GM18951 (cell line): ENCODE measurements at regions not wholly inside any gene's neighbourhood (a gene's known extent, or its start where the extent isn't known, plus 50 kb on each side); places are given as distances from the start of the nearest gene placed in this dataset.
"Not testable (repeated sequence)": the region's sequence is repeated elsewhere in the genome, so short reads cannot be mapped to it uniquely, and the experiment has no call there.

Experiments used
- POLR2A ChIP-seq: IDR thresholded peaks from 4 replicates; pipeline ENCODE4 v1.6.1; 2011; ENCODE audit warnings: mild to moderate bottlenecking; ENCODE audit not compliant: insufficient read length, insufficient read depth; ENCODE audit errors: extremely low read depth
- in situ Hi-C: fragments of 300-500 bp; cut with MboI; formaldehyde crosslinking; loops from one replicate; pipeline ENCODE4 v1.12.0; 2022; ENCODE audit warnings: low sequenced_read_pairs, mixed read lengths, inconsistent platforms; ENCODE audit not compliant: unreplicated experiment

DNA sequence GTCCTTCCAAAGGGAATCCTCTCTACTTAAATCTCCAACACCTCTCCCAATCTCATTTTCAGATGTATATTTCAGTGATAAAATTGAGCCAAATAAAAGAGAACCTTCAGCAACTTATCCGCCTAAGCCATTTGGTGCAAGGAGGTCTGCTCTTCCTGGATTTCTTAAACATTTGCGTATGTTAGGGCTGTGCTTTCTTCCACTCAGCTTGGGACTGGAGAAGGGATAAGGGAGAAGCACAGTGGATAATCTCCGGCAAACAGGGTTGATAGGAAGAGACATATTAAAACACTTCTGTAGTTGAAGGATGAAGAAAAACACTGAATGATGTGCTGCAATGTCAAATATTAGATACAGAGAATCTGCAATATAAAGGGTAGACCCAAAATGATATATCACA is 796.2 kb downstream of the KCNJ3 start:
- TF ChIP-seq POLR2A = no peak
- in situ Hi-C loops = no loop called here

GRCh38 chr2:155485141-155485842 is 786.8 kb downstream of the KCNJ3 start:
- in situ Hi-C loops = no loop called here
- TF ChIP-seq POLR2A = no peak

DNA sequence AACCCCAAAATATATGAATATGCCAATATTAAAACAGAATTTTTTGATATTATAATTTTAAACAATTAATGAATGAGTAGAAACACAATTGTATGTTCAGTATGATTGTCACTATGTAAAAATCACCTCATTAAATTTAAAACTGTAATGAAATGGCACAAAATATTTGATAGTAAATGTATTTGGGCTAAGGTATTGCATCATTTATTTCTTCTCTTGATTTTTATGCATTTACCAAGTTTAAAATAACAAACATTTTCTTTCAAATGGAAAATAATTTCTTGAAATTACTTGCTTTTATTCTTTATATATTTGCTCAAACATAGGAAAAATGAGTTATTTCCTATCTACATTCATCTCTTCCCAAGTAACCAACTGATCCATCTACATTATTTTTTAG is 782.6 kb downstream of the KCNJ3 start:
- in situ Hi-C loops = no loop called here

GRCh38 chr2:155472018-155472417 is 773.5 kb downstream of the KCNJ3 start:
- in situ Hi-C loops = not testable (repeated sequence)

More for the DNA sequence above, 782.6 kb downstream of the KCNJ3 start:
- no peak for TF ChIP-seq POLR2A

DNA sequence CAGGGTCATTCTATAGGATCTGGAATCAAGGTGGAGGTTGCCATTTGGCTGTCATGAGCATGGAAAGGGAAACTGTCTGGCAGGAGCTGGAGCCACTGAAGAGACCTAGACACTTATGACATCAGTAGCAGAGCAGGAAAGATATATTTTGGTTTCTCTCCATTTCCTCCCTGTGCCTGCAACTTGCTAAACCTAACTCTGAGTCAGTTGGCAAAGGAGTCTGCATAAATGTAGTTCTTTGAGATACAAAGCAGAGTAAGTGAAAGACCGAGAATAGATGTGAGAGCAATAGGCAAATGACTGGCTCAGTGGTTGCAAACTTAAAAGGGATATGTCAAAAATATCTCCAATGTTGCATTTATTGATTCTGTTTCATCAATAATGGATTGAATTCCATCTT is 757.7 kb downstream of the KCNJ3 start:
- no peak for TF ChIP-seq POLR2A
- in situ Hi-C loops = no loop called here

DNA sequence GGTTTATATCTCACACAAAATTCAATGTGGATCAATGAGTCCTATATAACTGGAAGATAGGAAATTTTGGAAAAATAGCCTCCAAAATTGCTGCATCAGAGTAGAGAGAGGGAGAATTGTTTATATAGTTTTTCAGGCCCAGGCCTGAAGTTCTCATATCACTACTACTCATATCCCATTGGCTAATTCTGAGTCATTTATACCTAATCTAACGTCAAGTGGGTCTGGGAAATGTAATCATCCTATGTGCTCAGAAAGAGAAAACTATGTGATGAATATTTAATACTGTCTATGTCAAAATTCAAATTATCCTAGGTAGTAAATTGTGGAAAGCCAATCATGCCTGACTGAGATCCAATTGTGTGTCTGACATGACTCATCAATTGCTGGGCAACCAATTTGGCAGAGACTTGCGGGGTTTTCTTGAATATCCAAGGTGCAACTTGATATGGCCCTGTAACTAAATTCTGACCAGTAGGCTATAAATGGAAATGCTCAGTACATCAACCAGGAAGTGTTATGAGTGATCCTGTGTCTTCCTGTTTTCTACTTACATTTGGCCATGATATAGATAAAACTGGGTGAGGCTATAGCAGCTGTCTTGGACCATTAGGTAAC is 744.4 kb downstream of the KCNJ3 start:
- TF ChIP-seq POLR2A = no peak
- in situ Hi-C loops = no loop called here

GRCh38 chr2:155442088-155442487 is 743.6 kb downstream of the KCNJ3 start:
- in situ Hi-C loops = no loop called here
- TF ChIP-seq POLR2A = no peak

- TF ChIP-seq POLR2A = no peak
- in situ Hi-C loops = no loop called here
Observed at GRCh38 chr2:155431004-155431507, 732.6 kb downstream of the KCNJ3 start.

DNA sequence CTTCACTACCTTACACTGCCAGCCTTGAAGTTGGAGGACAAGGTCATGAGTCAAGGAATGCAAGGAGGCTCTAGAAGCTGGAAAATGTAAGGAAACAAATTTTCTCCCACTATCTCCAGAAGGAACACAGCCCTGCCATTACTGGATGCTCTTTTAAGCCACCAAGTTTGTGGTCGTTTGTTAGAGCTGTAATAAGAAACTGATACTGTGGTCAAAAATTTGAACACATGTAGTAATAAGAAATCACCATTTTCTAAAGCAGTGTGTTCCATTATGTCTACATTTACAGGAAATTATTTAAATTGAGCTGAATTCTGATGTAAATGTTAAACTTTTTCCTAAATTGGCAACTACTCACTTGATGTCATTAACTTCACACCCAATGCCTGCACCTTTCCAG is 729.0 kb downstream of the KCNJ3 start:
- in situ Hi-C loops = no loop called here
- no peak for TF ChIP-seq POLR2A

- in situ Hi-C loops = no loop called here
- TF ChIP-seq POLR2A = no peak
Observed at GRCh38 chr2:155424518-155424917, 726.0 kb downstream of the KCNJ3 start.

GRCh38 chr2:155418753-155419152 is 720.3 kb downstream of the KCNJ3 start:
- TF ChIP-seq POLR2A = no peak
- in situ Hi-C loops = no loop called here

GRCh38 chr2:155412598-155412997 is 714.1 kb downstream of the KCNJ3 start:
- in situ Hi-C loops = no loop called here
- TF ChIP-seq POLR2A = no peak

DNA sequence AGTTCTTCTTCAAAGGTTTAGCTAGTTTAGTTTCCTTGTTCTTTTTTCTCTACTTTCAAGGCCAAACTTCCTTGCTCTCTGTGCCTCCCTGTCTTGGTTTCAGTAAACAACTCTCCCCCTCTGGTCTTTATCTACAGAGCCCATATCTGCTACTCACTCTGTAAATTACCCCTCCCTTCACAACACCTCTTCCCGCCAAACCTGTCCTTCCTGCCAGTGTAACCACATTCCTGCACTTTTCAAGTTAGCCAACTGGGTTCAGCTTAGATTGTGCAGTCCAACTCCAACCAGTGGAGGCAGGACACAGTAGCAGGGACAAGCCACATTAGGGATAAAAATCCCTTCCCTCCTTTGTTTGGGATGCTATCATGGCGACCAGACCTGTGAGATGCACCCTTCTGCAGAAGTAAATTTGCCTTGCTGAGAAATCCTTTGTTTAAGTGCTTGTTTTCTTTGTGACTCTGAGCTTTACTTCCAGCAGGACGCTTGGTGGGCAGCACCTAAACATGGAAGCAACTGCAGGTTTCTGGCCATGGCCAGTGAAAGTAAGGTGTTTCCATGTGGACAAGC is 706.0 kb downstream of the KCNJ3 start:
- no peak for TF ChIP-seq POLR2A
- in situ Hi-C loops = no loop called here

- no peak for TF ChIP-seq POLR2A
- in situ Hi-C loops = loop anchor here (25.0 kb wide), 2 partner anchors 444 to 919 kb away; no protein-coding TSS in a partner anchor
Observed at GRCh38 chr2:155393406-155393805, 694.9 kb downstream of the KCNJ3 start.

DNA sequence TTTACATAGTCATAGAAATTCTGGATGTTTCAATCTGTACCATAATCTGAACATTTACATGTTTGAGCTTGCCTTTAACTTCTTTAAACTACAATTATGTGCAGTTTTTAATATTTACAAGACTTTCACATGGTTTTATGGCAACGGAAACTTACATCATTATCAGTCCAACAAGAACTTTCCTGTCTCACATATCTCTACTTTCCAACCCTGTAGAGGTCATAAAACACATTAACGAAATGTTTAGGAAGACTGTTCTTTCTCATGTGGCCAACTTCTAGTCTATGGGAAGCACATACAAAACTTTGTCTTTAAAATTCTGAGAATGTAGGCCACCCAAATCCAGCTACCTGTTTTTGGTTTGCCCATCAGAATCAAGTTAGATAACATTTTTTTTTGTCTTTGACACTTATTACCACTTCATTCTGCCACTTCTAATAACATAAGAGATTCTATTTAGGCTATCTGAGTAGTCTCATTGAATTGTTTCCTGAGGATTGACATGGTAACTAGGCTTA is 693.2 kb downstream of the KCNJ3 start:
- TF ChIP-seq POLR2A = no peak
- in situ Hi-C loops = loop anchor here (25.0 kb wide), 2 partner anchors 446 to 921 kb away; no protein-coding TSS in a partner anchor
